ENCODE measurements at regions not wholly inside any gene's neighbourhood (a gene's known extent, or its start where the extent isn't known, plus 50 kb on each side); places are given as distances from the start of the nearest gene placed in this dataset.

DNA sequence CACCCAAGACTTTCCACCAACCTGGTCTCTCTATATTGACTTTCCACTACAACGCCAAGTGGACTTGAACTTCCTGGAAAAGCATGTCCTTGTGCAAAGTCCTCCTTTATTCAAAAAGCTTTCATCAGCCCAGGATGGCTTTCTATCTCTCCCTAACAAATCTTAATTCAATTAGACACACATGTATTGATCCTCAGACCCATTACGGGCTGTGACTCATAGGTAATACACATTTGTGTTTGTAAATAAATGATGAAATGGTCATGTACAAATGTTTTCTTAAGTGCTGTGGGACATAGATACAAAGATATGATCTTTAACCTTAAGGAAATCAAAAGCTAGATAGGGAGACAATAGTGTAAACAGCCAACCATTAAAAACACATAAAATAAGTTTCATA is 1189.7 kb downstream of the EFNB2 start:
- TF ChIP-seq, protein P1, sequence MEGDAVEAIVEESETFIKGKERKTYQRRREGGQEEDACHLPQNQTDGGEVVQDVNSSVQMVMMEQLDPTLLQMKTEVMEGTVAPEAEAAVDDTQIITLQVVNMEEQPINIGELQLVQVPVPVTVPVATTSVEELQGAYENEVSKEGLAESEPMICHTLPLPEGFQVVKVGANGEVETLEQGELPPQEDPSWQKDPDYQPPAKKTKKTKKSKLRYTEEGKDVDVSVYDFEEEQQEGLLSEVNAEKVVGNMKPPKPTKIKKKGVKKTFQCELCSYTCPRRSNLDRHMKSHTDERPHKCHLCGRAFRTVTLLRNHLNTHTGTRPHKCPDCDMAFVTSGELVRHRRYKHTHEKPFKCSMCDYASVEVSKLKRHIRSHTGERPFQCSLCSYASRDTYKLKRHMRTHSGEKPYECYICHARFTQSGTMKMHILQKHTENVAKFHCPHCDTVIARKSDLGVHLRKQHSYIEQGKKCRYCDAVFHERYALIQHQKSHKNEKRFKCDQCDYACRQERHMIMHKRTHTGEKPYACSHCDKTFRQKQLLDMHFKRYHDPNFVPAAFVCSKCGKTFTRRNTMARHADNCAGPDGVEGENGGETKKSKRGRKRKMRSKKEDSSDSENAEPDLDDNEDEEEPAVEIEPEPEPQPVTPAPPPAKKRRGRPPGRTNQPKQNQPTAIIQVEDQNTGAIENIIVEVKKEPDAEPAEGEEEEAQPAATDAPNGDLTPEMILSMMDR (IDR thresholded peaks at IDR 0.05; ENCODE audit: low read depth, low read length), result no peak
- no peak for TF ChIP-seq EZH2phosphoT487 (IDR thresholded peaks at IDR 0.05; ENCODE audit: low read depth)

Data from OCI-LY3 (cell line).